ENCODE measurements at regions not wholly inside any gene's neighbourhood (a gene's known extent, or its start where the extent isn't known, plus 50 kb on each side); places are given as distances from the start of the nearest gene placed in this dataset.

- TF ChIP-seq CTCF (IDR thresholded peaks at IDR 0.05) = no peak
- no peak for TF ChIP-seq POLR2A (IDR thresholded peaks at IDR 0.05)
These were observed 336.1 kb downstream of the ZFHX3 start for GRCh38 chr16:72711823-72712222.
